Fibroblast of lung (primary cell): ENCODE measurements at regions not wholly inside any gene's neighbourhood (a gene's known extent, or its start where the extent isn't known, plus 50 kb on each side); places are given as distances from the start of the nearest gene placed in this dataset.

Experiments used
- DNase-seq, 2 donors: peaks; one replicate each; pipeline versions ENCODE4 v3.0.0 to v3.0.0-alpha.2; 2010; ENCODE audit warnings: low read depth in 2 of 2
- H2AFZ ChIP-seq: 2 replicates; pipeline ENCODE4 v1.5.1; 2012; ENCODE audit warnings: low read length, control low read depth, inconsistent platforms
- H3K27ac ChIP-seq: 2 replicates; pipeline ENCODE4 v1.5.1; 2011; ENCODE audit warnings: low read length, control low read depth; ENCODE audit not compliant: insufficient read depth
- H3K27me3 ChIP-seq: 2 replicates; pipeline ENCODE4 v1.5.1; 2011; ENCODE audit warnings: mild to moderate bottlenecking, low read length; ENCODE audit not compliant: control insufficient read depth, insufficient read depth
- H3K36me3 ChIP-seq: 2 replicates; pipeline ENCODE4 v1.5.1; 2011; ENCODE audit warnings: low read length; ENCODE audit not compliant: control insufficient read depth, insufficient read depth
- H3K4me1 ChIP-seq: 2 replicates; pipeline ENCODE4 v1.5.1; 2011; ENCODE audit warnings: low read length; ENCODE audit not compliant: control insufficient read depth, insufficient read depth; ENCODE audit errors: extremely low read depth
- H3K4me2 ChIP-seq: 2 replicates; pipeline ENCODE4 v1.5.1; 2011; ENCODE audit warnings: low read length, control low read depth; ENCODE audit not compliant: insufficient read depth; ENCODE audit errors: extremely low read depth
- H3K4me3 ChIP-seq, 4 experiments: fragments of 200-600 bp in 1 of 4; sonication (generic) in 1 of 4; replicated peaks in 1 of 4; 2 replicates each; pipeline ENCODE4 v1.5.1; 2011 to 2016; ENCODE audit warnings: low read length in 4 of 4, low read depth in 3 of 4, mild to moderate bottlenecking in 3 of 4, control low read depth in 2 of 4, inconsistent platforms in 1 of 4, mixed read lengths in 1 of 4; ENCODE audit not compliant: insufficient read depth in 1 of 4; ENCODE audit errors: control extremely low read depth in 1 of 4
- H3K79me2 ChIP-seq: 2 replicates; pipeline ENCODE4 v1.5.1; 2012; ENCODE audit warnings: mild to moderate bottlenecking, low read length, inconsistent platforms; ENCODE audit not compliant: control insufficient read depth, insufficient read depth
- H3K9ac ChIP-seq: 2 replicates; pipeline ENCODE4 v1.5.1; 2011; ENCODE audit warnings: mild to moderate bottlenecking, low read length, control low read depth; ENCODE audit not compliant: insufficient read depth
- H3K9me3 ChIP-seq: 2 replicates; pipeline ENCODE4 v1.5.1; 2012; ENCODE audit warnings: low read depth, low read length; ENCODE audit not compliant: control insufficient read depth, insufficient read depth
- H4K20me1 ChIP-seq: 2 replicates; pipeline ENCODE4 v1.5.1; 2011; ENCODE audit warnings: low read length; ENCODE audit not compliant: control insufficient read depth, insufficient read depth; ENCODE audit errors: extremely low read depth
- EZH2 ChIP-seq: IDR thresholded peaks from 2 replicates; pipeline ENCODE4 v1.5.1; 2012; ENCODE audit warnings: low read length, control low read depth, mild to moderate bottlenecking; ENCODE audit errors: missing control alignments
- TF ChIP-seq, protein P1 (sequence below), 2 donors: IDR thresholded peaks in 1 of 2; conservative IDR thresholded peaks in 1 of 2; 1 replicate in 1 of 2; 2 replicates in 1 of 2; pipeline ENCODE4 v1.5.1; 2011 to 2012; ENCODE audit warnings: low read length in 2 of 2, control low read depth in 1 of 2, inconsistent platforms in 1 of 2, low read depth in 1 of 2, mild to moderate bottlenecking in 1 of 2

DNA sequence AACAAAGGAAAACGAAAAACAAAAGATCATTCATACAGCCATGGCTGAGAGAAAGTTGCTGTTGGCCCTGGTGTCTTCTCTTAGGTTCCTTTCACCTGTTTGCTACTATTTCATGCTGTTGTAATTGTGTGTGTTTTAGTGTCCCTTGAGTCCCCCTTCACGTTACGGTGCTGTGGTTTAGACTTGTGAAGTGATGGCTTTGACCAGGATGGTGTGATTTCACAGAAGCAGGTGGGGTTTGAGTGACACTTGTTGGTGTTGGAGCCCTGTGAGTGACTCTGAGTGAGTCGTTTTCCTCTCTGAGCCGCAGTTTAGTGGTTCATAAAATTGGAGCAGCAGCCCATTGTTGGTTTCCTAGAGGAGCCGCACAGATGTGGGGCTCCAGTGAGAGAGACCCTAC is 635.4 kb downstream of the VRK1 start:
- H3K4me2 ChIP-seq, result no peak overlapping the region
- DNase-seq, result no peak
- H4K20me1 ChIP-seq, result no peaks in the 10 kb centered on the region
- no peak overlapping the region for H3K4me3 ChIP-seq
- no peaks in the 10 kb centered on the region for H3K79me2 ChIP-seq
- H3K36me3 ChIP-seq, result no peaks in the 10 kb centered on the region
- no peaks in the 10 kb centered on the region for H3K4me1 ChIP-seq
- no peak for TF ChIP-seq EZH2
- no peak overlapping the region for H3K27ac ChIP-seq
- no peak overlapping the region for H2AFZ ChIP-seq
- H3K9me3 ChIP-seq, result no peaks in the 10 kb centered on the region
- H3K27me3 ChIP-seq, result no peaks in the 10 kb centered on the region
- H3K9ac ChIP-seq, result no peak overlapping the region

DNA sequence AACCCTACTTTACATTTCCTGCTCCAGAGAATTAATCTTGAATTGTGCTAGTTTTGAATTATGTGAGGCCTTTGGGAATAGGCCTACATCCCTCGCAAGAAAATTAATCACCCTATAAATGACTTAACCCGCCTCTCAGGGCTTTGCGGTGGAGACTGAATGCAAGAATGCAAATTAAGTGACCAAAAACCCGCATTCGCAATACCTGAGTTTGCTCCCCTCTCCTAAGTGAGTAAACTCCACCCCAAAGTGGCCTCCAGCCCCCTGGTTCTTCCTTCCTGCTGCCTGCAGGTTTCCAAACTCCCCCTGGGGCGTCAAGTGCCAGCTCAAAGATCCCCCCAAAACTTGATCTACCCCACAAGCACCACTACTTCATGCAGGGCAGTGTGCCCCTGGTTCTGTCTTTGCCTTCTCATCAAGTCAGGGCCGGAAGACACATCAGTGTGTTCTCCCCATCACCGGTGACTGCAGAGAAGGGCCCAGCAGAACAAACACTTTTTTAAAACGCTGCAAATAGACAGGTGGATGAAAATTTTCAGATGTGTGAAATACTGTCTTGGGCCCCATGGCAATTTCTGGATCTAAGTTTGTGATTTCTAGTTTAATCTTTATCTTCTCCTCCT is 644.7 kb downstream of the VRK1 start:
- Histone ChIP-seq H3K9me3 (no peaks in the 10 kb centered on the region), H3K27ac (no peak overlapping the region), H3K9ac (no peak overlapping the region), H3K4me2 (no peak overlapping the region), H2AFZ (no peak overlapping the region), H3K27me3 (no peaks in the 10 kb centered on the region), H3K4me1 (no peaks in the 10 kb centered on the region), H3K36me3 (no peaks in the 10 kb centered on the region), H3K4me3 (no peak overlapping the region), H4K20me1 (no peaks in the 10 kb centered on the region), H3K79me2 (no peaks in the 10 kb centered on the region)
- TF ChIP-seq, protein P1, sequence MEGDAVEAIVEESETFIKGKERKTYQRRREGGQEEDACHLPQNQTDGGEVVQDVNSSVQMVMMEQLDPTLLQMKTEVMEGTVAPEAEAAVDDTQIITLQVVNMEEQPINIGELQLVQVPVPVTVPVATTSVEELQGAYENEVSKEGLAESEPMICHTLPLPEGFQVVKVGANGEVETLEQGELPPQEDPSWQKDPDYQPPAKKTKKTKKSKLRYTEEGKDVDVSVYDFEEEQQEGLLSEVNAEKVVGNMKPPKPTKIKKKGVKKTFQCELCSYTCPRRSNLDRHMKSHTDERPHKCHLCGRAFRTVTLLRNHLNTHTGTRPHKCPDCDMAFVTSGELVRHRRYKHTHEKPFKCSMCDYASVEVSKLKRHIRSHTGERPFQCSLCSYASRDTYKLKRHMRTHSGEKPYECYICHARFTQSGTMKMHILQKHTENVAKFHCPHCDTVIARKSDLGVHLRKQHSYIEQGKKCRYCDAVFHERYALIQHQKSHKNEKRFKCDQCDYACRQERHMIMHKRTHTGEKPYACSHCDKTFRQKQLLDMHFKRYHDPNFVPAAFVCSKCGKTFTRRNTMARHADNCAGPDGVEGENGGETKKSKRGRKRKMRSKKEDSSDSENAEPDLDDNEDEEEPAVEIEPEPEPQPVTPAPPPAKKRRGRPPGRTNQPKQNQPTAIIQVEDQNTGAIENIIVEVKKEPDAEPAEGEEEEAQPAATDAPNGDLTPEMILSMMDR (conservative IDR thresholded peaks at IDR 0.05 in 1 of 2, IDR thresholded peaks at IDR 0.05 in 1 of 2; ENCODE audit: low read depth in 1 of 2, low read length in 2 of 2), result no peak
- TF ChIP-seq EZH2, result no peak
- DNase-seq, result no peak

DNA sequence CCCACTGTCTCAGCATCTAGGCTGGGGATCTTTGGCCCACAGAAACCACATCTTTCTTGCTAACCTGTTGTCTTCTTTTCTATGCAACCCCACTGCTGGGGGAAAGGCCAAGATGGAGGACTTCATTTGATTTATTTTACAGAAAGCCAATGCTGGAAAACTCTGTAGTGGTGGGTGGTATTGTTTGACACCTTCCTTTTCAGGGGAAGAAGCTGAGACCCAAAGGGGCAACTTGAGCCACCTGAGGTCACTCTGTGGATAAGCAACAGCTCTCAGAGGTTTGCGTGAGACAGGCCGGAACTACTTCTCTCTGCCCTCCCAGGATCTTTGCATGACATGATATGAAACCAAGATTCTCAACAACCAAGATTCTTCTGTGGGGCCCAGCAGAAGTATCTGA is 645.2 kb downstream of the VRK1 start:
- no peaks in the 10 kb centered on the region for H3K36me3 ChIP-seq
- H2AFZ ChIP-seq, result no peak overlapping the region
- no peaks in the 10 kb centered on the region for H3K4me1 ChIP-seq
- H3K4me3 ChIP-seq, result no peak overlapping the region
- no peaks in the 10 kb centered on the region for H3K27me3 ChIP-seq
- no peaks in the 10 kb centered on the region for H3K79me2 ChIP-seq
- DNase-seq, result no peak
- H3K27ac ChIP-seq, result no peak overlapping the region
- no peak overlapping the region for H3K9ac ChIP-seq
- H3K4me2 ChIP-seq, result no peak overlapping the region
- TF ChIP-seq, protein P1 (conservative IDR thresholded peaks at IDR 0.05 in 1 of 2, IDR thresholded peaks at IDR 0.05 in 1 of 2; ENCODE audit: low read depth in 1 of 2, low read length in 2 of 2), result no peak
- TF ChIP-seq EZH2, result no peak
- no peaks in the 10 kb centered on the region for H4K20me1 ChIP-seq
- H3K9me3 ChIP-seq, result no peaks in the 10 kb centered on the region
